ENCODE measurements at regions not wholly inside any gene's neighbourhood (a gene's known extent, or its start where the extent isn't known, plus 50 kb on each side); places are given as distances from the start of the nearest gene placed in this dataset.

DNA sequence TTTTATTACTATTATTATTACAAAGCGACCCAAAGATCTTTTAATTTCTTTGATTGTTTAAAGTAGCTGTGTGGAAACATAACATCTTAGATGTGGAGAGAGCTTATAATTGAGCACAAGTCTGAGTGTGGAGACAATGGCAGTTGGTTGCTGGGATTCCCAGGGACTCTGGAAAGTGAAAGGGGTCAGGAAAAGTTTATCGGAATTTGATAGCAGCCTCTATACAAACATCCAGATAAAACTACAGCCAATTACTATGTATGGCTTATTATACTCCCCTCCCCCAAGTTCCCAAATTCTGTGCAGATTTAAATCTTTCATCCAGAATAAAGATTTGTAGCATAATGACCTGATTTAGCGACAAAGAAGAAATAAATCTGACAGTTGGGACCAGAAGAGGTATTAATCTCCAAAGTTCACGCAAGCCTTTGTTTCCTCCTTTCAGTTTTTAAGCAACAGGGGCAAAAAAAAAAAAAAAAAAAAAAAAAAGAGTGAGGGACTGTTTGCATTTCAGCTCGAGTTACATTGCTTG, 121.4 kb upstream of the MAP3K7 start:
- no peak overlapping the region for H3K4me3 ChIP-seq (ENCODE audit: low read depth, low read length)
- DNase-seq (ENCODE audit: low read depth) = no peak
- TF ChIP-seq, protein P1, sequence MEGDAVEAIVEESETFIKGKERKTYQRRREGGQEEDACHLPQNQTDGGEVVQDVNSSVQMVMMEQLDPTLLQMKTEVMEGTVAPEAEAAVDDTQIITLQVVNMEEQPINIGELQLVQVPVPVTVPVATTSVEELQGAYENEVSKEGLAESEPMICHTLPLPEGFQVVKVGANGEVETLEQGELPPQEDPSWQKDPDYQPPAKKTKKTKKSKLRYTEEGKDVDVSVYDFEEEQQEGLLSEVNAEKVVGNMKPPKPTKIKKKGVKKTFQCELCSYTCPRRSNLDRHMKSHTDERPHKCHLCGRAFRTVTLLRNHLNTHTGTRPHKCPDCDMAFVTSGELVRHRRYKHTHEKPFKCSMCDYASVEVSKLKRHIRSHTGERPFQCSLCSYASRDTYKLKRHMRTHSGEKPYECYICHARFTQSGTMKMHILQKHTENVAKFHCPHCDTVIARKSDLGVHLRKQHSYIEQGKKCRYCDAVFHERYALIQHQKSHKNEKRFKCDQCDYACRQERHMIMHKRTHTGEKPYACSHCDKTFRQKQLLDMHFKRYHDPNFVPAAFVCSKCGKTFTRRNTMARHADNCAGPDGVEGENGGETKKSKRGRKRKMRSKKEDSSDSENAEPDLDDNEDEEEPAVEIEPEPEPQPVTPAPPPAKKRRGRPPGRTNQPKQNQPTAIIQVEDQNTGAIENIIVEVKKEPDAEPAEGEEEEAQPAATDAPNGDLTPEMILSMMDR (conservative IDR thresholded peaks at IDR 0.05; ENCODE audit: low read depth, low read length) = no peak

DNA sequence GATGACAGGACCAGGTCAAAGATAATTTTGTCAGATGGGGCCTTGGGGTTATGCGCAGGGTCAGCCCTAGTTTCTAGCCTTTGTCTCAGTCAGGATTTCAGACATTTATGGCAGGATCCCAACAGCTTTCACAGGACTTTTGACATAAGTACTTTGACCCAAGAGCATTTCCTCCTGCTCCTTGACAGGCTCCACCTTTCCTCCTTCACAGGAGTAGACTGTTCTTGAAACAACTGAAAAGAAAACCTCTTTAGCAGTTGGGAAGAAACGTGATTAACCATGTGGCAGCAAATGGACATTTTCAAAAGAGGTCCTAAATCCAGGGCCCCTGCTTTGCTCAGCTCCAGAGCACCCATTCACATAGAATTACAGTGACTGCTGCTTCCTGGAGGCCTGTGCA, 120.4 kb upstream of the MAP3K7 start:
- TF ChIP-seq, protein P1 (conservative IDR thresholded peaks at IDR 0.05; ENCODE audit: low read depth, low read length) = no peak
- DNase-seq (ENCODE audit: low read depth) = no peak
- no peak overlapping the region for H3K4me3 ChIP-seq (ENCODE audit: low read depth, low read length)

DNA sequence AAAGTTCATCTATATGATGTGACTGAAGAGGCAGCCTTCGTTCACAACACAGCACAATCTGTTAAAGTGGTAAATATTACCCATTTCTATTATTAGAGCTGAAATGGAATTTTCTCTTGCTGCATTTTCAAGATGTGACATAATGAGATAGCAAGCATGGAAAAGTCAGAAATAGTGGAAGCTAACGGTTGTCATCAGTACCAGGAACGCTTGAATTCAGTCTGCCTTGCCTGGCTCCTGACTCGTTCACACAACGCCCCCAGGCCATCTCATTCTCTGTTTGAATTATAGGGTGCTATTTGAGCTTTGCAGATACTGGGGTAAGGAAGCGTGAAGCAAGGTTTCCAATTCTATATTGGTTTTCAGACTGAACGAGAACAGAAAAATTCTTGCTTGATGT, 116.5 kb upstream of the MAP3K7 start:
- H3K4me3 ChIP-seq (ENCODE audit: low read depth, low read length) = no peak overlapping the region
- no peak for DNase-seq (ENCODE audit: low read depth)
- TF ChIP-seq, protein P1 (conservative IDR thresholded peaks at IDR 0.05; ENCODE audit: low read depth, low read length) = no peak

DNA sequence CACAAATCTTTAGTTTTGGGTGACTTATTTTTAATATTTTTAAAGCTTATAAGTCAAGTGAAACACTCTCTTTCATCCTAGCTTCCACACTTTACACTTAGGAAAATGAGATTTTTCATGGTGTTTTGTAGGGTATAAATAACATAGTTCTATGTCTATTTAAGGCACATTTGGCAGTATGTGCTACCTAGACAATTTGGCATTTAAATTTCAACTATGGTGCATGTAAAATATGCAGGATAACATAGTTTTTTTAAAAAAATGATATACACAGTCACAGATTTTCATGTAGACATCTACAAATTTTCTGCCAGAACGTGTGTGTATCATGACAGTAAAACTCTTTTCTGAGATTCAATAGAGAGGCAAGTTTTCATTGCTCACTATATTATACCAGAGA, 115.1 kb upstream of the MAP3K7 start:
- no peak overlapping the region for H3K4me3 ChIP-seq (ENCODE audit: low read depth, low read length)
- TF ChIP-seq, protein P1 (conservative IDR thresholded peaks at IDR 0.05; ENCODE audit: low read depth, low read length) = no peak
- no peak for DNase-seq (ENCODE audit: low read depth)

DNA sequence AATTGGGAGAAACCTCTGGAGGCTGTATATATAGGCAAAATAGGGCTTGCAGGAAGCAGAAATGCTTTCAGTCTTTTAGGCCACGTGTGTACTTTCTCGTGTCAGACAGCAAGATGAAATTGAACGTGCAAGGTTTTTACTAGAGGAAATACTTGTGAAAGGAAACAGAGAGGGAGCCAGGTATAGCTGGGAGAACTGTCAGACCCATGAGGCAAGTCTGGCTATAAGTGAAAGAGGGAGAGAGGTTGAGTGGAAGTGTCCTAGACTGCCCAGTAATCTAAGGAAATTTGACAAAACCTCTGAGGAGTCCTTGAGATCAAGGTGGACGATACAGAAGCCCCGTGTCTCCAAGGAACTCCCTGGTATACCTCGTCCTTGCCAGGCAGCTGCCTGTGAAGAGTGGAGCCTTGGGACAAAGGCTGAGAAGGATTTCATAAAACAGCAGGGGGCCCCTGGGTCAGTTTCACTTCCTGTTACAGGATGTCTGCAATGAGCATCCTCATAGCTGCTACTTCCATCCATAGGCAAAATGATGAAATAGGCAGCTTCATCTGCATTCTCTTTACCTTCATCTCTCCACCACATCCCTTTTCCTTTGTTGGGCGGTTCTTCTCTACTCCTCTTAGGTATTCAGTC, 114.4 kb upstream of the MAP3K7 start:
- TF ChIP-seq, protein P1 (conservative IDR thresholded peaks at IDR 0.05; ENCODE audit: low read depth, low read length) = no peak
- H3K4me3 ChIP-seq (ENCODE audit: low read depth, low read length) = no peak overlapping the region
- peak; percentile 1 for DNase-seq (ENCODE audit: low read depth)

DNA sequence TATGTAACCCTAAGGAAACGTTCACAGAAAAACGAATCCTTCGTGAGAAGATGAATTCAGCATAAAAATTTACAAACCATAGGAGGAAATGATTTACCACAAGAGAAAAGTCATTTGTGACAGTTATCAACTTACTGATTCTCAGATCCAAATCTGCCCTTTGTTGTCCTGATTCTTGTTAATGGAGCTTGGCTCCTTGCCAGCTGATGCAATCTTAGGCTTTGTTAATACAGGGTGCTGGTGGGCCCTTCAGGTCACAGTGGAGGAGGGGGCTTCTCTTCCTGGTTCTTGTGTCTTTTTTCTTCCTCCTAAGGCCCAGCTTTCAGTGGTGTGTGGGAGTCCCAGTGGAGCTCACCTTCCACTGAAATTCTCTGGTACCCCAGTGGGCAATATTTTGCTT, 108.4 kb upstream of the MAP3K7 start:
- H3K4me3 ChIP-seq (ENCODE audit: low read depth, low read length) = no peak overlapping the region
- DNase-seq (ENCODE audit: low read depth) = no peak
- TF ChIP-seq, protein P1 (conservative IDR thresholded peaks at IDR 0.05; ENCODE audit: low read depth, low read length) = no peak

DNA sequence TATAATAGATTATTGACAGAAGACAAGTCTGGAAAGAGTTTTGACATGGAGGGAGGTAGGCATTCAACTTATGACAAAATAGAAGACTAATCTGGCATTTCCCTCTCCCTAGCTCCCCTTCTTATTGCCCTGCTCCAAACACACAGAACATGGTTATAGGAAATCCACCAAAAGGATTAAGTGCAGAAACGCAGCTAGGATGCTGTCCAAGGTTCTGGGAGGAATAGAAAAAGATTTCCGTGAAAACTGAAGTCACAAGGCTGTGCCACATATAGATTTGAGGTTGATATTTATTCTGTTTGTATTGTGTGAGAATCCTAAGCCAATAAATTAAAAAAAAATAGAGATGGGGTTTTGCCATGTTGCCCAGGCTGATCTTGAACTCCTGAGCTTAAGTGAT, 107.9 kb upstream of the MAP3K7 start:
- no peak for DNase-seq (ENCODE audit: low read depth)
- TF ChIP-seq, protein P1 (conservative IDR thresholded peaks at IDR 0.05; ENCODE audit: low read depth, low read length) = no peak
- no peak overlapping the region for H3K4me3 ChIP-seq (ENCODE audit: low read depth, low read length)
